NCI-H128 (cell line): ENCODE measurements at regions not wholly inside any gene's neighbourhood (a gene's known extent, or its start where the extent isn't known, plus 50 kb on each side); places are given as distances from the start of the nearest gene placed in this dataset.
"Not testable (repeated sequence)": the region's sequence is repeated elsewhere in the genome, so short reads cannot be mapped to it uniquely, and the experiment has no call there.

Source experiments
- DNase-seq: peaks from one replicate; lab custom pipeline; 2025; ENCODE audit not compliant: unreplicated experiment; lab: John Stamatoyannopoulos, UW

- no peak for DNase-seq
Observed at GRCh38 chr2:132272713-132273112, 111.0 kb upstream of the ANKRD30BL start.

GRCh38 chr2:132273585-132273984, 111.8 kb upstream of the ANKRD30BL start:
- DNase-seq: not testable (repeated sequence)

- DNase-seq: no peak
Observed at GRCh38 chr2:132274000-132274399, 112.2 kb upstream of the ANKRD30BL start.

- DNase-seq: no peak
Observed at GRCh38 chr2:132275396-132275795, 113.6 kb upstream of the ANKRD30BL start.

GRCh38 chr2:132276571-132276981, 114.8 kb upstream of the ANKRD30BL start:
- no peak for DNase-seq

- DNase-seq: no peak
Observed at GRCh38 chr2:132278267-132278666, 116.5 kb upstream of the ANKRD30BL start.

- no peak for DNase-seq
Observed at GRCh38 chr2:132279344-132279743, 117.6 kb upstream of the ANKRD30BL start.

- DNase-seq: no peak
Observed at GRCh38 chr2:132279930-132280615, 118.3 kb upstream of the ANKRD30BL start.

- DNase-seq: no peak
Observed at GRCh38 chr2:132280912-132281311, 119.2 kb upstream of the ANKRD30BL start.

GRCh38 chr2:132282104-132282503, 120.4 kb upstream of the ANKRD30BL start:
- not testable (repeated sequence) for DNase-seq

- DNase-seq: no peak
Observed at GRCh38 chr2:132282911-132283310, 121.2 kb upstream of the ANKRD30BL start.

GRCh38 chr2:132286289-132286911, 124.6 kb upstream of the ANKRD30BL start:
- DNase-seq: not testable (repeated sequence)

GRCh38 chr2:132287910-132288309, 126.2 kb upstream of the ANKRD30BL start:
- not testable (repeated sequence) for DNase-seq

GRCh38 chr2:132289138-132289537, 127.4 kb upstream of the ANKRD30BL start:
- not testable (repeated sequence) for DNase-seq

GRCh38 chr2:132289812-132290211, 126.8 kb upstream of the GPR39 start:
- not testable (repeated sequence) for DNase-seq

GRCh38 chr2:132300592-132301378, 115.8 kb upstream of the GPR39 start:
- not testable (repeated sequence) for DNase-seq

- not testable (repeated sequence) for DNase-seq
Observed at GRCh38 chr2:132304661-132305380, 111.8 kb upstream of the GPR39 start.

GRCh38 chr2:132307613-132308198, 108.9 kb upstream of the GPR39 start:
- DNase-seq: not testable (repeated sequence)

- DNase-seq: not testable (repeated sequence)
Observed at GRCh38 chr2:132309203-132309602, 107.4 kb upstream of the GPR39 start.

GRCh38 chr2:132315546-132315945, 101.1 kb upstream of the GPR39 start:
- not testable (repeated sequence) for DNase-seq
